ENCODE measurements at regions not wholly inside any gene's neighbourhood (a gene's known extent, or its start where the extent isn't known, plus 50 kb on each side); places are given as distances from the start of the nearest gene placed in this dataset.

GRCh38 chr2:162994718-162995117, 156.2 kb upstream of the KCNH7 start:
- intact Hi-C loops (cut with micrococcal nuclease) (no loop called here), in situ Hi-C loops (cut with MboI) (no loop called here)
- ATAC-seq (no peak), DNase-seq (ENCODE audit: extremely low read depth in 1 of 4, low spot score in 3 of 4) (no peak), FAIRE-seq (no peak)
- no peak overlapping the region for H3K4me2 ChIP-seq (ENCODE audit: insufficient read depth, low read length)
- ChIA-PET CTCF (ENCODE audit: low intra/inter-chr PET ratio) (no interaction called here), POLR2A (no interaction called here)
- no peak overlapping the region for H3K9ac ChIP-seq (ENCODE audit: insufficient read depth in 1 of 2, low read depth in 2 of 2, low read length in 2 of 2)
- H3K9me3 ChIP-seq (replicated peaks; ENCODE audit: control insufficient read depth, insufficient read depth, low read depth, low read length), result no peaks in the 10 kb centered on the region; the same call in 1 of the 2 replicates
- no peak overlapping the region for H2AFZ ChIP-seq (ENCODE audit: low read depth, low read length)
- no peak overlapping the region for H3K4me3 ChIP-seq
- no TSS peak for BruUV-seq (replicated peaks)
- no peaks in the 10 kb centered on the region for H3K79me2 ChIP-seq (ENCODE audit: control insufficient read depth, insufficient read depth, low read length)
- H3K4me1 ChIP-seq (replicated peaks in 1 of 2; ENCODE audit: control insufficient read depth in 2 of 2, insufficient read depth in 2 of 2, low read length in 2 of 2), result no peaks in the 10 kb centered on the region
- no peaks in the 10 kb centered on the region for H4K20me1 ChIP-seq (replicated peaks; ENCODE audit: control insufficient read depth, insufficient read depth, low read length)
- no peaks in the 10 kb centered on the region for H3K36me3 ChIP-seq (ENCODE audit: control insufficient read depth, insufficient read depth, low read length)
- no peaks in the 10 kb centered on the region for H3K27me3 ChIP-seq (ENCODE audit: control insufficient read depth in 2 of 2, insufficient read depth in 2 of 2, low read length in 2 of 2)
- no peak for TF ChIP-seq DMBX1 (CRISPR knock-in tag; IDR thresholded peaks at IDR 0.05; ENCODE audit: borderline replicate concordance)
- no peak for TF ChIP-seq STAT6 (CRISPR knock-in tag; IDR thresholded peaks at IDR 0.05)
- TF ChIP-seq CXXC5 (CRISPR knock-in tag; IDR thresholded peaks at IDR 0.05), result no peak
- TF ChIP-seq ZNF311 (CRISPR knock-in tag; IDR thresholded peaks at IDR 0.05), result no peak
- TF ChIP-seq COPS2 (conservative IDR thresholded peaks at IDR 0.05), result no peak
- no peak for TF ChIP-seq CCNT2 (IDR thresholded peaks at IDR 0.05; ENCODE audit: borderline replicate concordance, extremely low read depth, insufficient read length, low read depth, low read length)
- no peaks in the 10 kb centered on the region for H3K9me1 ChIP-seq (ENCODE audit: control insufficient read depth, insufficient read depth, low read length)
- no peak overlapping the region for H3K27ac ChIP-seq (ENCODE audit: extremely low read depth, low read depth, low read length)
